ENCODE measurements at regions not wholly inside any gene's neighbourhood (a gene's known extent, or its start where the extent isn't known, plus 50 kb on each side); places are given as distances from the start of the nearest gene placed in this dataset.

- peak overlapping the region in 1 of 8 donors; percentile 14 for H3K27ac Mint-ChIP-seq
- H3K9me3 Mint-ChIP-seq = no peaks in the 10 kb centered on the region
- no peaks in the 10 kb centered on the region for H3K36me3 Mint-ChIP-seq
- H3K27ac ChIP-seq (ENCODE audit: low read depth, low read length) = no peak overlapping the region
- H3K27me3 ChIP-seq (ENCODE audit: insufficient read depth, low read length, poor library complexity, severe bottlenecking) = no peaks in the 10 kb centered on the region
- POLR2A ChIA-PET = no interaction called here
- H3K27me3 Mint-ChIP-seq = peaks cover 6 to 16% of the 10 kb centered on the region in 2 donors
- no peak for DNase-seq
- CTCF ChIA-PET = interaction anchor here (1.1 to 1.3 kb wide), 2 partner anchors 9 to 995 kb away, joined by 3 to 9 read pairs; no protein-coding TSS in a partner anchor
- H3K9me3 ChIP-seq (ENCODE audit: low read length) = no peaks in the 10 kb centered on the region
- H3K4me3 ChIP-seq (ENCODE audit: low read length) = no peak overlapping the region
- no peak overlapping the region for H3K4me3 Mint-ChIP-seq
- no peaks in the 10 kb centered on the region for H3K36me3 ChIP-seq (ENCODE audit: insufficient read depth, low read length)
- H3K4me1 ChIP-seq (ENCODE audit: insufficient read depth, low read length) = no peaks in the 10 kb centered on the region
- no peaks in the 10 kb centered on the region for H3K4me1 Mint-ChIP-seq
Measured at GRCh38 chr9:19946441-19947109, 157.7 kb upstream of the SLC24A2 start.

DNA sequence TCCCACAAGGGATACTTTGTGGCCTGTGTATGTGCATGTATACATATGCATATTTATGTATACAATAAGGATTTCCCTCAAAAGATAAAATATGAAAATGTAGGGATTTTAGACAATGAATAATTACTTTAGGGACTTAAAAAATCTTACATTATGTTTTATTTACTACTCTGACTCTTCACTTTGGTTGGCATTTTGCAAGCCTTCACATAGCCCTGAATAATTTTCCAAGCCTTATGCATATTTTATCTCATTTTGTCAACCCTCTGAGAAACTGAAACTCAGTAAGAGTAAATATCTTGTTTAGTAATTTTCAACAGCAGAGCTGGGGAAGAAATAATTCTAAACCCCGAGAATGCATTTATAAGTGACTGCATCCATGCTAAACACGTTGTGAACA lies 153.0 kb upstream of the SLC24A2 start:
- Histone ChIP-seq H3K27ac (ENCODE audit: low read depth, low read length) (no peak overlapping the region), H3K36me3 (ENCODE audit: insufficient read depth, low read length) (no peaks in the 10 kb centered on the region), H3K4me1 (ENCODE audit: insufficient read depth, low read length) (no peaks in the 10 kb centered on the region), H3K27me3 (ENCODE audit: insufficient read depth, low read length, poor library complexity, severe bottlenecking) (no peaks in the 10 kb centered on the region), H3K9me3 (ENCODE audit: low read length) (no peaks in the 10 kb centered on the region), H3K4me3 (ENCODE audit: low read length) (no peak overlapping the region)
- CTCF ChIA-PET = no interaction called here
- H3K27ac Mint-ChIP-seq = no peak overlapping the region
- no peaks in the 10 kb centered on the region for H3K9me3 Mint-ChIP-seq
- POLR2A ChIA-PET = no interaction called here
- H3K4me1 Mint-ChIP-seq = no peaks in the 10 kb centered on the region
- no peak overlapping the region for H3K4me3 Mint-ChIP-seq
- H3K36me3 Mint-ChIP-seq = no peaks in the 10 kb centered on the region
- DNase-seq = no peak
- H3K27me3 Mint-ChIP-seq = peaks cover 8 to 16% of the 10 kb centered on the region in 2 donors

GRCh38 chr9:19940811-19941535 lies 152.1 kb upstream of the SLC24A2 start:
- ChIA-PET POLR2A (no interaction called here), CTCF (interaction anchor here (0.6 kb wide), 1 partner anchor 624 kb away, joined by 3 read pairs; no protein-coding TSS in a partner anchor)
- H3K9me3 ChIP-seq (ENCODE audit: low read length) = no peaks in the 10 kb centered on the region
- H3K36me3 ChIP-seq (ENCODE audit: insufficient read depth, low read length) = no peaks in the 10 kb centered on the region
- no peaks in the 10 kb centered on the region for H3K4me1 ChIP-seq (ENCODE audit: insufficient read depth, low read length)
- H3K4me3 Mint-ChIP-seq = no peak overlapping the region
- no peak overlapping the region for H3K27ac ChIP-seq (ENCODE audit: low read depth, low read length)
- no peaks in the 10 kb centered on the region for H3K36me3 Mint-ChIP-seq
- H3K27me3 Mint-ChIP-seq = peaks cover 8 to 16% of the 10 kb centered on the region in 2 donors
- no peaks in the 10 kb centered on the region for H3K4me1 Mint-ChIP-seq
- H3K27me3 ChIP-seq (ENCODE audit: insufficient read depth, low read length, poor library complexity, severe bottlenecking) = no peaks in the 10 kb centered on the region
- no peak for DNase-seq
- H3K4me3 ChIP-seq (ENCODE audit: low read length) = no peak overlapping the region
- H3K9me3 Mint-ChIP-seq = no peaks in the 10 kb centered on the region
- H3K27ac Mint-ChIP-seq = no peak overlapping the region

DNA sequence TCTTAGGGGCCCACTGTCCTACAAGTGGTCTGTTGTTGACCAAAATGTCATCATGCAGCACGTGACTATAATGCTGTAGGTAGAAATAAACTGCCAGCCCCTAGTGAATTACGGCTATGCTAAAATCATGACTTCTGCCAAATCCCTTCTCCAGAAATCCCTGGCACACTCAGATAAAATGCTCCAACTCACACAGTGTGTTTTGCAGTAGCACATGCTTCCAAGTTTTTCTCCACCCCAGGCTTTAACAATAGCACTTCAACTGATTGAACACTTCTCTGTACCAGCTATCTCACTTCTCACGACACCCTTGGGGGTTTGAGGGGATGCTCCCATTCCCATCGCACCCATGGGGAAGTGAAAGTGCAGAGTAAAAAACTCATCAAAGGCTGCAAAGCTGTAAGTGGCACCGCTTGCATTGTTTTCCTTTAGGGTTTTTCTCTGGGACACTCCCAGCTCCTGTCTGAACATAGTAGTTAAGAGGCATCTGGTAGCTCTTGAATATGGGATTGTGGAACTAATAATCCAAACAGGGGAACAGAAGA lies 151.0 kb upstream of the SLC24A2 start:
- Histone ChIP-seq H3K9me3 (ENCODE audit: low read length) (no peaks in the 10 kb centered on the region), H3K4me3 (ENCODE audit: low read length) (no peak overlapping the region), H3K27me3 (ENCODE audit: insufficient read depth, low read length, poor library complexity, severe bottlenecking) (no peaks in the 10 kb centered on the region), H3K4me1 (ENCODE audit: insufficient read depth, low read length) (no peaks in the 10 kb centered on the region), H3K36me3 (ENCODE audit: insufficient read depth, low read length) (no peaks in the 10 kb centered on the region), H3K27ac (ENCODE audit: low read depth, low read length) (no peak overlapping the region)
- H3K4me3 Mint-ChIP-seq = no peak overlapping the region
- DNase-seq = no peak
- no peaks in the 10 kb centered on the region for H3K36me3 Mint-ChIP-seq
- no peak overlapping the region for H3K27ac Mint-ChIP-seq
- CTCF ChIA-PET = no interaction called here
- H3K27me3 Mint-ChIP-seq = peaks cover 9 to 14% of the 10 kb centered on the region in 2 donors
- POLR2A ChIA-PET = no interaction called here
- H3K9me3 Mint-ChIP-seq = no peaks in the 10 kb centered on the region
- no peaks in the 10 kb centered on the region for H3K4me1 Mint-ChIP-seq

DNA sequence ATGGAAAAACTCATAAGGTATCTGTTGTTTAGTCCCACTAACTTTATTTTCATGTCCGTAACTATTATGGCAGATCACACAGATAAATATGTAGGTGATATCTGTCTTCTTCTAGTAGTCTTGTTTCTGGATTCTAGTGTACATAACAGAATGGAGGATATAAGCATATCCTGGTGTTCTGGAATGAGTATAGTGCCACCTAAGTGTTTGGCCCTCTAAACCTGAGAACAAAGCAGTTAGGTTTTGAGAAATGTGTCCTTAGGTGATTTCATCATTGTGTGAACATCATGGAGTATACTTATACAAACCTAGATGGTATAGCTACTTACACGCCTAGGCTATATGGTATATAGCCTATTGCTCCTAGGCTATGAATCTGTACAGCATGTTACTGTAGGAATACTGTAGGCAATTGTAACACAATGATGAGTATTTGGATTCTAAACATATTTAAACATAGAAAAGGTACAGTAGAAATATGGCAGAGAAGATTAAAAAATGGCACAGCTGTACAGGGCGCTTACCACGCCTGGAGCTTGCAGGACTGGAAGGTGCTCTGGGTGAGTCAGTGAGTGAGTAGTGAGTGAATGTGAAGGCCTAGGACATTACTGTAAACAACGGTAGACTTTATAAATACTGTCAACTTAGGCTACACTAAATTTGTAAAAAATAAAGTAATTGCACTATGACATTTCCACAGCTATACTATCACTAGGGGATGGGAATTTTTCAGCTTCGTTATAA lies 150.3 kb upstream of the SLC24A2 start:
- ChIA-PET POLR2A (no interaction called here), CTCF (no interaction called here)
- Histone ChIP-seq H3K27me3 (ENCODE audit: insufficient read depth, low read length, poor library complexity, severe bottlenecking) (no peaks in the 10 kb centered on the region), H3K4me1 (ENCODE audit: insufficient read depth, low read length) (no peaks in the 10 kb centered on the region), H3K9me3 (ENCODE audit: low read length) (no peaks in the 10 kb centered on the region), H3K4me3 (ENCODE audit: low read length) (no peak overlapping the region), H3K27ac (ENCODE audit: low read depth, low read length) (no peak overlapping the region), H3K36me3 (ENCODE audit: insufficient read depth, low read length) (no peaks in the 10 kb centered on the region)
- no peak overlapping the region for H3K4me3 Mint-ChIP-seq
- H3K27me3 Mint-ChIP-seq = peaks cover 9% of the 10 kb centered on the region in 2 donors
- H3K27ac Mint-ChIP-seq = no peak overlapping the region
- H3K4me1 Mint-ChIP-seq = peaks cover 3 to 4% (median 3%) of the 10 kb centered on the region in 3 donors
- no peaks in the 10 kb centered on the region for H3K36me3 Mint-ChIP-seq
- H3K9me3 Mint-ChIP-seq = no peaks in the 10 kb centered on the region
- DNase-seq = no peak

DNA sequence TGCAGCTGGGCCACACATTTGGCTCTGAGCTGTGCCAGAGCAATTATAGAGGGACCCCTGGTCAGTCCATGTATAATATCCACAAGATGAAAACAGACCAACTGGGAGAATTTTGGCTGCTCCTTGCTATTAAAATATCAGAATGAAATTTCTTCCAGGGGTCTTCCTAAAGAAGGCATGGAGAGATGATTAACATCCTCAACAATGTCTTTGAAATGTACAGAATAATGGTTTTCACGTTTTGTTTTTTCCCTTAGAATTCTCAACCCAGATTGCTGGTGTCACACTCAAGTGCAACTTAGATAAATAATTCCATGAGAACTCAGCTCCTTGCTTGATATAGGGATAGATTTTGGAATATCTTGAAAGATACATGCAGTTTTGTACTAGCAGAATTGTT lies 148.3 kb upstream of the SLC24A2 start:
- H3K27ac ChIP-seq (ENCODE audit: low read depth, low read length) = no peak overlapping the region
- DNase-seq = no peak
- Mint-ChIP-seq H3K4me1 (peaks cover 3 to 6% (median 5%) of the 10 kb centered on the region in 3 donors), H3K4me3 (no peak overlapping the region), H3K27ac (no peak overlapping the region), H3K27me3 (peaks cover 10% of the 10 kb centered on the region in 2 donors), H3K36me3 (no peaks in the 10 kb centered on the region), H3K9me3 (no peaks in the 10 kb centered on the region)
- no peak overlapping the region for H3K4me3 ChIP-seq (ENCODE audit: low read length)
- no peaks in the 10 kb centered on the region for H3K9me3 ChIP-seq (ENCODE audit: low read length)
- H3K27me3 ChIP-seq (ENCODE audit: insufficient read depth, low read length, poor library complexity, severe bottlenecking) = no peaks in the 10 kb centered on the region
- POLR2A ChIA-PET = no interaction called here
- no peaks in the 10 kb centered on the region for H3K4me1 ChIP-seq (ENCODE audit: insufficient read depth, low read length)
- CTCF ChIA-PET = interaction anchor here (0.8 kb wide), 1 partner anchor 9 kb away, joined by 3 read pairs; no protein-coding TSS in a partner anchor
- no peaks in the 10 kb centered on the region for H3K36me3 ChIP-seq (ENCODE audit: insufficient read depth, low read length)

GRCh38 chr9:19936598-19936997 lies 147.8 kb upstream of the SLC24A2 start:
- ChIA-PET POLR2A (no interaction called here), CTCF (interaction anchor here (0.8 kb wide), 1 partner anchor 10 kb away, joined by 3 read pairs; no protein-coding TSS in a partner anchor)
- no peak for DNase-seq
- Mint-ChIP-seq H3K4me1 (peaks cover 3 to 6% (median 5%) of the 10 kb centered on the region in 3 donors), H3K36me3 (no peaks in the 10 kb centered on the region), H3K27me3 (peaks cover 10% of the 10 kb centered on the region in 2 donors), H3K9me3 (no peaks in the 10 kb centered on the region), H3K4me3 (no peak overlapping the region), H3K27ac (no peak overlapping the region)
- H3K27me3 ChIP-seq (ENCODE audit: insufficient read depth, low read length, poor library complexity, severe bottlenecking) = no peaks in the 10 kb centered on the region
- no peaks in the 10 kb centered on the region for H3K9me3 ChIP-seq (ENCODE audit: low read length)
- no peaks in the 10 kb centered on the region for H3K4me1 ChIP-seq (ENCODE audit: insufficient read depth, low read length)
- no peaks in the 10 kb centered on the region for H3K36me3 ChIP-seq (ENCODE audit: insufficient read depth, low read length)
- no peak overlapping the region for H3K4me3 ChIP-seq (ENCODE audit: low read length)
- no peak overlapping the region for H3K27ac ChIP-seq (ENCODE audit: low read depth, low read length)

GRCh38 chr9:19935422-19935821 lies 146.6 kb upstream of the SLC24A2 start:
- no peak overlapping the region for H3K27ac Mint-ChIP-seq
- H3K27me3 Mint-ChIP-seq = peaks cover 10% of the 10 kb centered on the region in 2 donors
- H3K4me3 Mint-ChIP-seq = no peak overlapping the region
- no peak overlapping the region for H3K4me3 ChIP-seq (ENCODE audit: low read length)
- H3K27ac ChIP-seq (ENCODE audit: low read depth, low read length) = no peak overlapping the region
- H3K36me3 ChIP-seq (ENCODE audit: insufficient read depth, low read length) = no peaks in the 10 kb centered on the region
- no peaks in the 10 kb centered on the region for H3K27me3 ChIP-seq (ENCODE audit: insufficient read depth, low read length, poor library complexity, severe bottlenecking)
- no peaks in the 10 kb centered on the region for H3K36me3 Mint-ChIP-seq
- DNase-seq = no peak
- peaks cover 3 to 6% (median 5%) of the 10 kb centered on the region in 3 donors for H3K4me1 Mint-ChIP-seq
- no peaks in the 10 kb centered on the region for H3K4me1 ChIP-seq (ENCODE audit: insufficient read depth, low read length)
- ChIA-PET CTCF (no interaction called here), POLR2A (no interaction called here)
- no peaks in the 10 kb centered on the region for H3K9me3 Mint-ChIP-seq
- no peaks in the 10 kb centered on the region for H3K9me3 ChIP-seq (ENCODE audit: low read length)
